ENCODE measurements at regions not wholly inside any gene's neighbourhood (a gene's known extent, or its start where the extent isn't known, plus 50 kb on each side); places are given as distances from the start of the nearest gene placed in this dataset.

- no peak for TF ChIP-seq CREB1 (CRISPR knock-in tag; IDR thresholded peaks at IDR 0.05; ENCODE audit: low read depth)
- no peak for TF ChIP-seq CTCF (conservative IDR thresholded peaks at IDR 0.05; ENCODE audit: low read depth in 2 of 2)
- TF ChIP-seq POLR2AphosphoS5 (IDR thresholded peaks at IDR 0.05; ENCODE audit: low read depth): no peak
- no peak for TF ChIP-seq EZH2phosphoT487 (IDR thresholded peaks at IDR 0.05; ENCODE audit: unreplicated experiment)
- no peak for TF ChIP-seq REST (IDR thresholded peaks at IDR 0.05; ENCODE audit: unreplicated experiment)
- TF ChIP-seq JUNB (IDR thresholded peaks at IDR 0.05; ENCODE audit: unreplicated experiment): no peak
- no peak for TF ChIP-seq ZNF462 (CRISPR knock-in tag; IDR thresholded peaks at IDR 0.05)
- no peak for TF ChIP-seq EZH2 (IDR thresholded peaks at IDR 0.05; ENCODE audit: low read depth, unreplicated experiment)
- TF ChIP-seq NANOG (IDR thresholded peaks at IDR 0.05; ENCODE audit: borderline replicate concordance): no peak
- no peak for TF ChIP-seq ETS1 (IDR thresholded peaks at IDR 0.05)
- TF ChIP-seq ZNF331 (CRISPR knock-in tag; IDR thresholded peaks at IDR 0.05; ENCODE audit: low read depth): no peak
- no peak for TF ChIP-seq STAT1 (IDR thresholded peaks at IDR 0.05; ENCODE audit: unreplicated experiment)
Measured at GRCh38 chr1:239563681-239564080, 177.3 kb downstream of the CHRM3 start.

Measured in GM23338 (cell line).